Ishikawa (cell line): ENCODE measurements at regions not wholly inside any gene's neighbourhood (a gene's known extent, or its start where the extent isn't known, plus 50 kb on each side); places are given as distances from the start of the nearest gene placed in this dataset.
A peak's percentile ranks its signal among the peaks of the same experiment; 100 is the strongest.

Experiments used
- CEBPB ChIP-seq: IDR thresholded peaks from 2 replicates; pipeline ENCODE4 v1.6.1; 2012
- CREB1 ChIP-seq: IDR thresholded peaks from 2 replicates; pipeline ENCODE4 v1.6.1; 2012; ENCODE audit warnings: low read depth
- EGR1 ChIP-seq: IDR thresholded peaks from 2 replicates; pipeline ENCODE4 v1.6.1; 2012
- EP300 ChIP-seq: IDR thresholded peaks from 2 replicates; pipeline ENCODE4 v1.6.1; 2012; ENCODE audit warnings: borderline replicate concordance
- FOXM1 ChIP-seq: IDR thresholded peaks from 2 replicates; pipeline ENCODE4 v1.6.1; 2012; ENCODE audit warnings: low read depth, borderline replicate concordance
- NFIC ChIP-seq: IDR thresholded peaks from 2 replicates; pipeline ENCODE4 v1.6.1; 2012
- RAD21 ChIP-seq: IDR thresholded peaks from 2 replicates; pipeline ENCODE4 v1.6.1; 2012; ENCODE audit warnings: low read depth
- TAF1 ChIP-seq: IDR thresholded peaks from 2 replicates; pipeline ENCODE4 v1.6.1; 2012; ENCODE audit warnings: low read depth, mild to moderate bottlenecking
- TCF12 ChIP-seq: IDR thresholded peaks from 2 replicates; pipeline ENCODE4 v1.6.1; 2012; ENCODE audit warnings: low read depth
- TEAD4 ChIP-seq: IDR thresholded peaks from 2 replicates; pipeline ENCODE4 v1.6.1; 2012
- YY1 ChIP-seq: IDR thresholded peaks from 2 replicates; pipeline ENCODE4 v1.6.1; 2012; ENCODE audit warnings: low read depth
- ZBTB7A ChIP-seq: IDR thresholded peaks from 2 replicates; pipeline ENCODE4 v1.6.1; 2012; ENCODE audit warnings: low read depth
- TF ChIP-seq, protein P1 (sequence below): IDR thresholded peaks from 2 replicates; pipeline ENCODE4 v1.6.1; 2012
- TF ChIP-seq, protein P2 (sequence below): IDR thresholded peaks from 2 replicates; pipeline ENCODE4 v1.6.1; 2012
- TF ChIP-seq, protein P3 (sequence below): IDR thresholded peaks from 2 replicates; pipeline ENCODE4 v1.6.1; 2012; ENCODE audit warnings: low read depth, mild to moderate bottlenecking

DNA sequence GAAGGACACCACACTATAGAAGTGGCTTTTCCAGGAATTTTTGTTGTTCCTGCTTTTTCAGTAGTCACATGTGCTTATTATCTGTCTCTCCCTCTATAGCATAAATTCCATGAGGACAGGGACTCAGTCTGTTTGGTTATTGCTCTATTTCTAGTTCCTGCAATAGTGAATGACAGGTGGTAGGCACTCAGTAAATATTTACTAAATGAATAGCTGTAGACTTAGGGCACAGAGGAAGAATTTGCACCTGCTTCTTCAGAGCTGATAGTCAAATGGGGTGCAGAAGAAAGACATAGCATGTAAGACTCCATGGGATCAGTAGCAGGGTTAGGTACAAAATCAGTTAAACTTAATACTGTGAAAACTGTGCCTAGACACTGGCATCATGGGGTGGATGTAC is 580.2 kb downstream of the CCDC171 start:
- TF ChIP-seq RAD21 (no peak), EGR1 (no peak), YY1 (no peak), CEBPB (no peak), EP300 (no peak), FOXM1 (no peak)
- TF ChIP-seq, protein P1, sequence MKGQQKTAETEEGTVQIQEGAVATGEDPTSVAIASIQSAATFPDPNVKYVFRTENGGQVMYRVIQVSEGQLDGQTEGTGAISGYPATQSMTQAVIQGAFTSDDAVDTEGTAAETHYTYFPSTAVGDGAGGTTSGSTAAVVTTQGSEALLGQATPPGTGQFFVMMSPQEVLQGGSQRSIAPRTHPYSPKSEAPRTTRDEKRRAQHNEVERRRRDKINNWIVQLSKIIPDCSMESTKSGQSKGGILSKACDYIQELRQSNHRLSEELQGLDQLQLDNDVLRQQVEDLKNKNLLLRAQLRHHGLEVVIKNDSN: no peak
- TF ChIP-seq, protein P2, sequence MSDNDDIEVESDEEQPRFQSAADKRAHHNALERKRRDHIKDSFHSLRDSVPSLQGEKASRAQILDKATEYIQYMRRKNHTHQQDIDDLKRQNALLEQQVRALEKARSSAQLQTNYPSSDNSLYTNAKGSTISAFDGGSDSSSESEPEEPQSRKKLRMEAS: no peak

DNA sequence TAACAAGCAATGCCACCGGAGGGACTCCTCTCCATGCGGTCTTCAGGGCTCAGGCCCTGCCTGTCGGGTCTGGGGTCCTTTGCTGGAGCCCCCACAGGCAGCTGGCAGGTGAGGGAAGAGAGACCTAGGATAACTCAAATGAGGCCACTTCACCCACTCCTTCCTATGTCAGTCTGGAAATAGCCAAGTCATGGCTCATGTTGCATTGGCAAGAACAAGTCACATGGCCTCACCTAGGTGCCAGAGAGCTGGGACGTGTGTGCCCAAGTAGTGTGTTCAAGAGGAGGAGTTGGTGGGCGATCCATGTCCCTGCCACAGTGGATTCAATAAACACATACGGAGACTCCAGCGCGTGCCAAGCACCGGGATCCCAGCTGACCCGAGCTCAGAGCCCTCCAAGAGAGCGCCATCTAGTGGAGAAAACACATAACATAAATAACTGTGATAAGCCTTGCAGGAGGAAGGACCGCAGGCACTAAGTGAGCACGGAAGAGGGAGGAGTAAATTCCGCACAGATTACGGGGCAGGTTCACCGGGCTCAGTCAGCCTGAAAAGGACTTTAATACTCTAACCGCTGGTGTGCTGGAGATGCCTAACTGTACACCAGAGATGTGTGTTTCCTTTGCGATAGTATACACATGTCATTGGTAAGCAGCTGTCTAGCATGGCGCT is 580.8 kb downstream of the CCDC171 start:
- no peak for TF ChIP-seq TAF1
- no peak for TF ChIP-seq NFIC
- TF ChIP-seq EGR1: no peak
- TF ChIP-seq ZBTB7A: no peak
- TF ChIP-seq RAD21: peak; percentile 88
- no peak for TF ChIP-seq CREB1
- no peak for TF ChIP-seq TCF12
- peak; percentile 78 for TF ChIP-seq TEAD4
- no peak for TF ChIP-seq YY1
- TF ChIP-seq, protein P1: peak; percentile 67
- no peak; the same call in 1 of the 2 replicates for TF ChIP-seq EP300
- no peak for TF ChIP-seq FOXM1
- TF ChIP-seq, protein P2: peak; percentile 81
- TF ChIP-seq CEBPB: no peak
- TF ChIP-seq, protein P3, sequence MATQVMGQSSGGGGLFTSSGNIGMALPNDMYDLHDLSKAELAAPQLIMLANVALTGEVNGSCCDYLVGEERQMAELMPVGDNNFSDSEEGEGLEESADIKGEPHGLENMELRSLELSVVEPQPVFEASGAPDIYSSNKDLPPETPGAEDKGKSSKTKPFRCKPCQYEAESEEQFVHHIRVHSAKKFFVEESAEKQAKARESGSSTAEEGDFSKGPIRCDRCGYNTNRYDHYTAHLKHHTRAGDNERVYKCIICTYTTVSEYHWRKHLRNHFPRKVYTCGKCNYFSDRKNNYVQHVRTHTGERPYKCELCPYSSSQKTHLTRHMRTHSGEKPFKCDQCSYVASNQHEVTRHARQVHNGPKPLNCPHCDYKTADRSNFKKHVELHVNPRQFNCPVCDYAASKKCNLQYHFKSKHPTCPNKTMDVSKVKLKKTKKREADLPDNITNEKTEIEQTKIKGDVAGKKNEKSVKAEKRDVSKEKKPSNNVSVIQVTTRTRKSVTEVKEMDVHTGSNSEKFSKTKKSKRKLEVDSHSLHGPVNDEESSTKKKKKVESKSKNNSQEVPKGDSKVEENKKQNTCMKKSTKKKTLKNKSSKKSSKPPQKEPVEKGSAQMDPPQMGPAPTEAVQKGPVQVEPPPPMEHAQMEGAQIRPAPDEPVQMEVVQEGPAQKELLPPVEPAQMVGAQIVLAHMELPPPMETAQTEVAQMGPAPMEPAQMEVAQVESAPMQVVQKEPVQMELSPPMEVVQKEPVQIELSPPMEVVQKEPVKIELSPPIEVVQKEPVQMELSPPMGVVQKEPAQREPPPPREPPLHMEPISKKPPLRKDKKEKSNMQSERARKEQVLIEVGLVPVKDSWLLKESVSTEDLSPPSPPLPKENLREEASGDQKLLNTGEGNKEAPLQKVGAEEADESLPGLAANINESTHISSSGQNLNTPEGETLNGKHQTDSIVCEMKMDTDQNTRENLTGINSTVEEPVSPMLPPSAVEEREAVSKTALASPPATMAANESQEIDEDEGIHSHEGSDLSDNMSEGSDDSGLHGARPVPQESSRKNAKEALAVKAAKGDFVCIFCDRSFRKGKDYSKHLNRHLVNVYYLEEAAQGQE: no peak

DNA sequence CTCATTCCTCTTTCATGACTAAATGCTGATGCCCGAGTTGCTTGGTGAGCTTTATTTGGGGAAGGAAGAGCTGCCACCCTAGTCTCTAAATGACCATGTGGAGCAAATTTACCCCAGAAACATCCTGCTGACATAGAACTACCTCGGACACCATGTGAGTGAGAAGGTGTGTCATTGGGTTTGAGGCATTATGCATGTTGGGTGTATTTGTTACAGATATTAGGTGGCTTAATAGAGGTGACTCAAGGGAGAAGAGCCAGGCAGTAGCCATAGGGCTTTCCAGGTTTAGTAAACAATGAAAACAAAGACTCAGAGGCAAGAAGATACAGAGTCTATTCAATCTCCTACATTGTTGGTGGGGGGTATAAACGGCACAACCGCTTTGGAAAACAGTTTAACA is 581.5 kb downstream of the CCDC171 start:
- TF ChIP-seq CEBPB: no peak
- no peak for TF ChIP-seq RAD21
- TF ChIP-seq FOXM1: no peak
- TF ChIP-seq, protein P1: no peak
- no peak for TF ChIP-seq EP300
- TF ChIP-seq, protein P3: no peak
- no peak for TF ChIP-seq NFIC

DNA sequence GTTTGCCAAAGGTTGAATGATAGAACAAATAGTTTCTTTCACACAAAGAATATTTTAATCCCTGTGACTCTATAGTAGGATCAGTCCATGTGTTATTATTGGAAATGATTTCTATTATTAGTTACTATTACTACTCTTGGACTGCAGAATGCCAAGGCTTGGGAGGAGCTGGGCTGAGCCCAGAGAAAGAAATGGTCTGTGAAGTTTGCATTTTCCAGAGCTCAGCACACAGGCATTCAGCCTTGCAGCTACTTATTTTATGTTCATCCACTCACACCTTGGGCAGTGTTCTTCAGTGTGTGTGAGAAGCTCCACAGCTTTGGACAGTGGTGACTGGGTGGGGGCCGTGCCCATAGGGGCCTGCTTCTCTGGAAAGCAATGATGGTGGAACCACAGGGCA is 583.1 kb downstream of the CCDC171 start:
- no peak for TF ChIP-seq TCF12
- TF ChIP-seq, protein P1: no peak
- TF ChIP-seq RAD21: no peak
- no peak for TF ChIP-seq YY1
- no peak for TF ChIP-seq ZBTB7A
- no peak for TF ChIP-seq EGR1
- TF ChIP-seq, protein P3: no peak
- TF ChIP-seq TAF1: no peak
- no peak for TF ChIP-seq FOXM1
- no peak for TF ChIP-seq NFIC
